AG20443 (cell line): ENCODE measurements at regions not wholly inside any gene's neighbourhood (a gene's known extent, or its start where the extent isn't known, plus 50 kb on each side); places are given as distances from the start of the nearest gene placed in this dataset.

ENCODE experiments used
- DNase-seq: peaks from one replicate; pipeline ENCODE4 v3.0.0; 2012; ENCODE audit warnings: low spot score, mixed read lengths

DNA sequence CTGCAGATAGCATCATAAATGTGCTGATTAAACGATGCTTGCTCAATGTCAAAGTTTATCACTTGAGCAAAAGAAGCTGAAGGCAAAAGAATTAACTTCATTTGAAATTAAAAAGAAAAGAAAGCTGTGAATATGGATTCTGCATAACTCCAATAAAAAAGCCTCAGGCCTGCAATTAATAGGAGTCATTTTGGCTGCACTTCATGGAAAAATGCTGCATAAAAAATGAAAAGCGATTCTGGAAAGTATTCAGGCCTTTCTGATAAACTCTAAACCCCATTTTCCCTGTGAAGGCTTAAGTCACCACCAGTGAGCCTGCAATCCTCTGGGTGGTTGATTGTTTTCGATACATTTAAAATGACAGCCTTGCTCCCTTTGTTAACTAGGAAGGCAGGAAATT lies 1793.4 kb downstream of the SUCLG1 start:
- DNase-seq = no peak

DNA sequence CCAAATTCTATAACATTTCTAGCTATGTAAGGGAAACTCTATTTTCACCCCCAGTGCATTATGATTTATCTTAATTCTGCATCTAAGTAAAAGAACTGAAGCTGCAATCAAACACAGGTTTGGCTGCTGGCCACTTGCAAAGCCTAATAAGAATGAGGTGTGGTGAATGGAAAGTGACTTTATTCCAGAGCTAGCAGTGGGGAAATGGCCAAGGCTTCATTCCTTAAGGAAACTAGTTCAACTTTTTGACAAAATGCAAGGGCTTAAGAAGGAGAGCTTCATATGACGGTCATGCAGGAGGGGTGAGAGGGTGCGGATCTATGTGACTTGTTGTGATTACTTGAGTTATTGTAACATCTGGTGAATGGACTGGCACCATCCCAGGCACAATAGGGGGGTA lies 1802.0 kb downstream of the SUCLG1 start:
- DNase-seq = no peak

DNA sequence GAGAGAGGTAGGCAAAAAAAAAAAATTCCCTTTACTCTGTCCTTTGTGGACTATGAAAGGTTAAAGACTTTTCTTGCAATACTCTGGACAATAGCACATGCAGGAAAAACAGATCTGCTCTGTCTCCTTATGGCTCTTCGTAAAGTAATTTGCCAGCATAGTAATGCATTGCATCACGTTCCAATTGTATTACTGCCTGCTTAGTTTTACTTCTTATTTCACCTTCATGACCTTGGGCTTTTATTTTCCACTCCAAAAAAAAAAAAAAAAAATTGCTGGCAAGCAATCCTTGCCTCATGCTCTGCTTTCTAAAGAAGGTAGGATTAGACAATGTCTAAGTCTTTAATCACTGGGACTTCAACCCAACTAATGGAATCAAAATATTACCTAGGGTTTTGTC lies 1802.7 kb downstream of the SUCLG1 start:
- DNase-seq = no peak

DNA sequence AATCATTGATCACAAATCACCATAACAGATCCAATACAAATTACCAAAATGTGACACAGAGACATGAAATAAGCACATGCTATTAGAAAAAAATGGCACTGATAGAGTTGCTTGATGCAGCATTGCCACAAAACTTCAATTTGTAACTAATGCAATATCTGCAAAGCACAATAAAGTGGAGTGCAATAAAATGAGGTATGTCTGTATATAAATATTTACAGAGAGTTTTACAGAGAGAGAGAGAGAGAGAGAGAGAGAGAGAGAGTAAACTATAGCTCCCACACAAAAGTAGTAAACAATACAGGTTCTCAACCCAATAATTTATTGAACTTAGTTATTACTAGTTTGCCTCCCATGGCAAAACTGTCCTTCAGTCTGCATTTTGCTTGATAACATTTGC lies 1807.0 kb downstream of the SUCLG1 start:
- no peak for DNase-seq

DNA sequence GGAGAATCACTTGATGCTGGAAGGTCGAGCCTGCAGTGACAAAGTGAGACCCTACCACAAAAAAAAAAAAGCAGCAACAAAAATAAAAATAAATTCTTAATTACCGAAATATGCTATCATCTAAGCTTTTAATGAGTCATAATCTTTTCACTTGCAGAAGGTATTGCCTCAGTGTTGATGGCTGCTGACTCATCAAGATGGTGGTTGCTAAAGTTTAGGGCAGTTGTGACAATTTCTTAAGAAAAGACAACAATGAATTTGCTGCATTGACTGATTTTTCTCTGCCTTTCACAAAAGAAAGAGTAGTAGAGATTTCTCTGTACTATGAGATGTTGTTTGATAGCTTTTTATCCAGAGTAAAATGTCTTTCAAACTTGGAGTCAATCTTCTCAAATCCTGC lies 1809.0 kb downstream of the SUCLG1 start:
- DNase-seq = no peak

DNA sequence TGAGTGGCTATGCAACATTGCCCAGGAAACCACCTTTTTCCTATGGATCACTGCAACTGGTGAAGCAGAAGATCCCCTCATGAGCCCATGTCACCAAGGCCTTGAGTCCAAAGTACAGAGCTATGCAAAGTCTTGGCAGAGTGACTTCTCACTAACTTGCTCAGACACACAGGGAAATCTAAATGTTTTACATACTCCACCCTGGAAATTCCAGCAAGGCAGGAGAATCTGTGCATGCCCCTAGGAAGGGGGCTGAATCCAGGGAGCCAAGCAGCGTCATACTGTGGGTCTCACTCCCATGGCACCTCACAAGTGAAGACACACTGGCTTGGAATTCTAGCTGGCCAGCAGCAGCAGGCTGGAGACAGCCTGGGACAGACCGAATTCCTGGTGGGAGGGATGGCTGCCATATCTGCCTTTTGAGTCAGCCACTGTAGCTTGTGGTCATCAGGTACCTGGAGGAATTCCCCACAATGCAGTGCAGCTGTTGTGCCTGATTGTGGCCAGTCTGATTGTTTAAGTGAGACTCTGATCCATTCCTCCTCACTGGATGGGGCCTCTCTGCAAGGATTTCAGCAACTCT lies 1817.4 kb downstream of the SUCLG1 start:
- DNase-seq = no peak

DNA sequence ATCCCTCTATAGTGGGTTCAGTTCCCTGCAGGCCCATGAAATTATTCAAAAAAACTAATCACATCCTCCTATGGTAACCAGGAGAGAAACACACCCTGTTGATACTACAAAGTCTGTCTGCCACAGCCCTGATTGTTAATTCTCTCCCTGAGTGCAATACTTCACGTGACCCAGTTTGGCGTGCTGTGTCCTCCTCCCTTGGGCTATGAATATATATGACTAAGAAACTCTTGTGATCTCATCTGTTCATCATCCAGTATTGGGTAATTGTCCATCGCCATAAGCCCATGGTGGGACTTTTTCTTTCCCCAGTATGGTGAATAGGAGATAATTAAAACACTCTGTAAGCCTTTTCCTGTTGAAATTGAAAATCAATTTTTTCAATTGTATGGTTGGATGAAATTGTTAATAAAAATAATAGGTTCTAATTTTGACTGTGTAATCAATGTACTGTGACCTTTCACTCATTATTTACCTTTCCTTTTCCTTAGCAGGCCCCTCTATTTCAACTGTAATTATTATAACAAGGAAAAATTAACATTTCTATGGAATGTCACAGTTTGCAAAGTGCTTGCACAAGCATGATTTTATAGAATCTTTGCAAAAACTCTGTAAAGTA lies 1822.6 kb downstream of the SUCLG1 start:
- no peak for DNase-seq

DNA sequence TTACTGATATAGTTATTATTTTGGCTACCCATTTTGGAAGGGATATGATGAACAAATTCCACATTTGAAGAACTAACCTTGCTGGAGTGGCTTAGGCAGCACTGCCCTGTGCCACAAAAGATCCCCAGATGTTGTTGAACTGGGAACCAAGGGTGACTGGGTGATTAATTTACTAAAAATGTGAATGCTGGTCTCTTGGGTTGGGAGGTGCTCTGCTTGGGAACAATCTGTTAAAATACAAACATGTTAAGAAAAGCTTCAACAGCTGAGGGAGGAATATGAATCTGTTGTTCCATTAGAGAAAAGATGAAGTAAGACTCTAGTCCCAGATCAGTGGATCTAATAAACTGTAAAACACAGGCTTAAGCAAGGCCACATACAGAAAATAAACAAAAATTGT lies 1860.1 kb downstream of the SUCLG1 start:
- DNase-seq = no peak

DNA sequence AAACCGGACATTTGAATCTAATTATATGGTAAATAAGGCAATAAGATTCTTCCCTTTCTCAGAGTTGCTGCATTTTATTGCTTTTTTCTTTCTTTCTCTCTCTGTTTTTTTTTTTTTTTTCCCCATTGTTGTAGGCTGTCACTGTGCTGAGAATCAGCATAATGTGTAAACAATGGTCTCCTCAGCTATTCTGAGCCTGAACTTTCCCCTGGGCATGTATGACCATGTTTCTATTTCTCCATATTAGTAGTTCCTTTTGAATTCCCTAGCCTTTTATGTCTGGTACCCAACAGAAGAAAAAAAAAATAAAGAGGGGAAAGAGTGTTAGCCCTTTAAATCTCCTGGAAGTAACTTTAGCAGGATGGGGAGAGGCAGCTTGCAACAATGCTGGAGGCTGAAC lies 1862.5 kb downstream of the SUCLG1 start:
- DNase-seq = no peak

DNA sequence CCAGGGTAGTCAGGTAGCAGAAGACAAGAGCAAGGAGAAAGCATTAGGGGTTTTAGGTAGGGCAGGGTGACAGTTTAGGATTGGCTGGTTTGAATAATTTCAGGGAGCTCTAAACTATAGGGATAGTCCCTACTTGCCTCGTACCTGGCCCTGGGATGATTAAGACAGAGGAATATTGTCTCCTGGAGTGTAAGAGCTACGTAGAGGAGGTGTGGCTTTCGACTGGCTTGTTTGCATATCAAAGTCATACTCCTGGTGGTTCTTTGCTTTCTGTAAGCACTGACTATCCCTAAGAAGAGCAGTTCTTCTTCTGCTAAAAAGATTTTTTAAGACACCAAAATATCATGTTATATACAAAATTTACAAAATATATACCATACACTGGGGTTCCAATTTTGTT lies 1867.4 kb downstream of the SUCLG1 start:
- no peak for DNase-seq

DNA sequence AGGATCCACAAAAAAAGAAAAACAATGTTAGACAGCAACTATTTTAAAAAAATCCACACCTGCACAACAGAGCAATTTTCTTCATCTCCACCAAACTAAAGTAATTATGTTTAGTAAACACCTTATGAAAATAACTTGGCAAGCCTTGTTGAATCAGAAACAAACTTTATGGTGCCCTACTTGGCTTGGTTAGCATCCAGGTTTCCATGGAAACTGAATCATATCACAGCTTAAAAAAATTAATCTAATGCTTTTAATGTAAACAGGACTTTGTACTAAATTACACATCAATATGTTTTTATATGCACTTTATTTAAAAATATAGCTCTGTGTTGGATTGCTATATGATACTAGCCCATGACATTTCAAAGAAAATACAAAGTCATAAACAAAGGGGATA lies 1882.4 kb downstream of the SUCLG1 start:
- DNase-seq = no peak

DNA sequence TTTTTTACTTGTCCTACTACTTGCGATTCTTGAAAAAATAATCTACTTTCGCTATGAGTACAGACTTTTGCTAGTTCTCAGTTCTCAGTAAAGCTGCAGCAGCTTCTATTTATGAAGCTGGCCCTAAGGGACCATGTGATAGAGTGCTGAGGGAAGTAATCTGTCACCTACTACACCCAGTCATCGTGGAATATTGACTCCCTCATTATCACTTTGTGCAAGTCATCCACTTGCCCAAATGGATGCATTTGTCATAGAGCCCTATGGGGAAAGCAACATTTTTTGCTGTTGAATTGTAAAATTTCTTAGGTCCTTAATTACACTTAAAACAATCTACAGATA lies 1919.8 kb downstream of the SUCLG1 start:
- DNase-seq = no peak

DNA sequence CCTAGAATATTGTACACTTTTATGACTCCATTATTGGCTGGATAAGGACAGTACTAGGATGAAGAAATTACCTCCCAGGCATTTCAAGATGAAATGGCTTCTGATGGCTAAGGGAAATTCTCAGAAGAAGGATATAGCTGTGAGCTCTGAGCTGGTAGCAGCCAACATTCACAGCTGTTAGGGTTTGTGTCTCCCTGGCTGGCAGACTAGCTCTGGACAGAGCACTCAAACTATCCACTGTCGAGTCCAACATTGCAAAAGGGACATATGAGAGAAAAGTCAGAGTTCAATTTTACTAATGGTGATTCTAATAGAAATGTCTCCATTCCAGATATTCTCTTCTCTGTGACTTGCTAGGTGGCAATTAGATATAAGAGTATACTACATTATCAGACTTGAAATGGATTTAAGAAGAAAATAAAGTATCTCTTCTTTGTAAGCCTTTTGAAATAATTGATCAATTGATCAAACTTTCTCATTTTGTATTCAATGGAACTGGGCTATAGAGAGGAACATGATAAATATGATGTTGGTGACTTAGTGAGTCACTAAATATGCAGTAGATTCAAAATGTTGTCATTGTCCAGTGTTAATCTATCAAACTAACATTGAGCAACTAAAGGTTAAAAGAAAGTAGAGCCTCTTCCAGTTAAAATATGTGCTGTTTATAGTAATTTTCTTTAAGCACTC lies 1920.3 kb downstream of the SUCLG1 start:
- DNase-seq = no peak

DNA sequence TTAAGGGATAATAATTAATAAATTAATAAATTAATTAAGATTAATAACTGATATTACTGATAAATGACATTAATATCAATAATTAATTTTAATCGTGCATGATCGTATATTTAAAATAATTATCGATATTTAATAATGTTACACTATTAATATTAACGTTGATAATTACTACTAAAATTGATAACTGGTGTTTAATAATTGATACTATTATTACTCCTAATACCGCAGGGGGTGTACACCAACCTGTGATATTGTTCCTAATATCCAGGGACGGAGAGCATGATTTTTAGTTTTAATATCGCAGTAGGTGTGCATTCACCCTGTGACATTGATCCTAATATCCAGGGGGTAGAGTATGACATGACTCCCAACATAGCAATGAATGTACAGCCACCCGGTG lies 1930.8 kb downstream of the SUCLG1 start:
- no peak for DNase-seq

DNA sequence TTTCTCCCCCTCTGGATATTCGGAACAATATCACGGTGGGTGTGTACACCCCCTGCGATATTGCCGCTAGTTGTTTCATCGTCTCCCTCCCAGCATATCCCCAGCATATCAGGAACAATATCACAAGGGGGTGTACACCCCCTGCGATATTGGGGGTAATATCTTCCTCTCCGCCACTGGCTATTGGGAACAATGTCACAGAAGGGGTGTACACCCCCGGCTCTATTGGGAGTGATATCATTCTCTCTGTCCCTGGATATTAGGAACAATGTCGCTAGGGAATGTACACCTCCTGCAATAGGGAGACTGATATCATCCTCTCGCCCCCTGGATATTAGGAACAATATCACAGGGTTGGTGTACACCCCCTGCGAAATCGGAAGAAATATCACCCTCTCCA lies 1932.0 kb downstream of the SUCLG1 start:
- DNase-seq = no peak

DNA sequence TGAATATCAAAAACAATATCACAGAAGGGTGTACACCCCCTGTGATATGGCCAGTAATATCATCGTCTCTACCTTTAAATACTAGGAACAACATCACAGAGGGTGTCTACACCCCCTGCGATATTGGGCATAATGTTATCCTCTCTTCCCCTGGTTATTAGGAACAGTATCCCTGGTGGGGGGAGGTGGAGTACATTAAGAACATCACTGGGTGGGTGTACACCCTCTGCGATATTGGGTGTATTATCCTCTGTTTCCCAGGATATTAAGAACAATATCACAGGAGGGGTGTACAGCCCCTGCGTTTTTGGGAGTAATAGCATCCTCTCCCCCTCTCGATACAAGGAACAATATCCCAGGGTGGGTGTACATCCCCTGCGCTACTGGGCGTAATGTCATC lies 1932.8 kb downstream of the SUCLG1 start:
- no peak for DNase-seq

DNA sequence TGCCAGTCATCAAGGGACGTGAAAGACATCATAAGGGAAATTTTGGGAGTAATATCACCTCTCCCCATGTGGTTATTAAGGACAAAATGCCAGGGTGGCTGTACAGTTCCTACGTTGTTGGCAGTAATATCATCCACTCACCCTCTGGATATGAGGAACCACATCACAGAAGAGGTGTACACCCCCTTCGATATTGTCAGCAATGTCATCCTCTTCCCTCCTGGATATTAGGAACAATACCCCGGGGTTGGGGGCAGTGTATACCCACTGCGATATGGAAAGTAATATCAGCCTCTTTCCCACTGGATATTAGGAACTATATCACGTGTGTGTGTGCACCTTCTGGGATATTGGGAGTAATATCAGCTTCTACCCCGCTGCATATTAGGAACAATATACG lies 1933.3 kb downstream of the SUCLG1 start:
- no peak for DNase-seq

DNA sequence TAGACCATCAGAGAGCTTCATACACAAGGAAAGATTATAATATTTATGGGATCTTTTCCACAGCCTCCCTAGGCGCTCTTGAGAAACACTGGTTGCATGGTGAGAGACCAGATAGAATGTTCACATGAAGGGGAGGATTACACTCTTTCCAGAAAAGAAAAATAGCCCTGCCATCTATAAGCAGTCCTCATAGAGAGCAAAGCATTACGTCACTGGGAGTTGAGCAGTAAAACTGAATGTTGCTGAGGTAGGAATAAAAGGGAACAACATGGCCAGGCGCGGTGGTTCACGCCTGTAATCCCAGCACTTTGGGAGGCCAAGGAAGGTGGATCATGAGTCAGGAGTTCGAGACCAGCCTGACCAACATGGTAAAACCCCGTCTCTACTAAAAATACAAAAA lies 1934.3 kb downstream of the SUCLG1 start:
- DNase-seq = no peak

DNA sequence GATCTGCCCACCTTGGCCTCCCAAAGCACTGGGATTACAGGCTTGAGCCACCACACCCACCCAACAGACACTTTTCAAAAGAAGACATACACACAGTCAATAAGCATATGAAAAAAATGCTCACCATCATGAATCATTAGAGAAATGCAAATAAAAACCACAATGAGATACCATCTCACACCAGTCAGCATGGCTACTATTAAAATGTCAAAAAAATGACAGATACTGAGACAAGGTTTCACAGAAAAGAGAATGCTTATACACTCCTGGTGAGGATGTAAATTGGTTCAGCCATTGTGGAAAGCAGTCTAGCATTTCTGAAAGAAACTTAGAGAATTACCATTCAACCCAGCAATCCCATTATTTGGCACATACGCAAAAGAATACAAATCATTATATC lies 1947.2 kb downstream of the SUCLG1 start:
- DNase-seq = no peak

DNA sequence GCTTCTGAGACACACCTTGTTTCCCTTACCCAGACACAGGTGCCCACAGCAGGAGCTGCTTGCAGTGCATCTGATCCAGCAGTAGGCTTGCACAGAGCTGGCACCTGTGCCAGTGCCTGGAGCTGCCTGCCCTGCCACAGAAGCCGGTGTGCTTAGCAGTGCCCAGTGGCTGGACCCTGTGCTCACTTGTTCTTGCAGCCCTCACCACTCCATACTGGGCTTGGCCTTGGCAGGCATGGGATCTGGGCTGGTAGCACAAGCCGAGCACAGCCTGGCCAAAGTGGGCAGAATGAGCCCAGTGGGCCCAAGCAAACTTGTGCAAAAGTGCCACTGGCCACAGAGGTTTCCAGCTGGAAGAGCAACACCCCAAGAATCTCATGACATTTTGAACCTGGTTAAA lies 1950.4 kb downstream of the SUCLG1 start:
- no peak for DNase-seq

DNA sequence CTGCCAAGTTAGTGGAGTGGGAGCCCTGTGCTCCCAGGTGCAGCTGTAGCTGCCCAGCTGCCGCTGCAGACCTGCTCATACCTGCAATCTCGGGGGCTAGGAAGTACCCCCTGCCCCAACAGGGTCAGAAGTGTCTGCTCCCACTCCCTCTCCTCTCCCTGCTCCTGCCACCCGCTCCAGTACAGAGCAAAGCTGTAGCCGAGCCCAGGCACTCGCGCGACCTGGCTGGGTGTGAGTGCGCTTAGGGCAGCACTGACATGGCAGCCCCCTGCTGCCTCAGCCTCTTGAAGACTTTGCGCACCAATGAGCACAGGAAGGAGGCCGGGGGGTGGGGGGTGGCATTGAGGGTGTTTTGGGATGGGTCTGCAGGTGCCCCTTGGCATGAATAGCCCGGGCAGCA lies 1951.4 kb downstream of the SUCLG1 start:
- no peak for DNase-seq

DNA sequence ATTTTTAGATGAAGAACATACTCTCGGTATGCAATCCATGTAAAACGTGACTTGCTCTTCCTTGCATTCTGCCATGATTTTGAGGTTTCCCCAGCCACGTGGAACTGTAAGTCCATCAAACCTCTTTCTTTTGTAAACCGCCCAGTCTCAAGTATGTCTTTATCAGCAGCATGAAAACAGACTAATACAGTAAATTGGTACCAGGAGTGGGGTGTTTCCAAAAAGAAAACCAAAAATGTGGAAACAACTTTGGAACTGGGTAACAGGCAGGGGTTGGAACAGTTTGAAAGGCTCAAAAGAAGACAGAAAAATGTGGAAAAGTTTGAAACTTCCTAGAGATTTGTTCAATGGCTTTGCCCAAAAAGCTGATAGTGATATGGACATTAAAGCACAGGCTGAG lies 1957.9 kb downstream of the SUCLG1 start:
- no peak for DNase-seq

DNA sequence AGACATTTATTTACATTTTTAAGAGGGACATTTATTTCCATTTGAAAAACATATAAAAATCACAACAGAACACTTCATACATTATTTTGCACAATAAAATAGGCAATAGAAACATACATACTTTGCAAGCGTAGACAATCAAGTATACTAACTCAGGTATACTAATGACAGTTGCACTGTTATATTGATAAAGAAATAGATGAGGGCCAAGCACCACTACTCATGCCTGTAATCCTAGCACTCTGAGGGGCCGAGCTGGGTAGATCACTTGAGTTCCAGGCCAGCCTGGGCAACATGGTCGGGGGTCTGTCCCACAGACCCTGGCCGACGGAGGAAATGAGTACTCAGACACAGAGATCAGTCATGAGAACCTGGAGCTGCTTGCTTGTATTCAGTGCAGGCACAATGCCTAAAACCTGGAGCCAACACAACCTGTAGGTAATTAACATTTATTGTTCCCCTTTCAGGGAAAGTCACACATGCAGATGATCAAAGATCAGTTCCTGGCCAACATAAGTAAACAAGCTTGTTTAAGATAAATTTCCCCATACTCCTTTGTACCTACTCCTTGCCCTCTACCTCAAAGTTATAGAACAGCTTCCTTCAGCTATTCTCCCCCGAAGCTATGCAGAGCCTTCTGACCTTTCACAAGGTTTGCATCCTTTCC lies 1960.2 kb downstream of the SUCLG1 start:
- no peak for DNase-seq

DNA sequence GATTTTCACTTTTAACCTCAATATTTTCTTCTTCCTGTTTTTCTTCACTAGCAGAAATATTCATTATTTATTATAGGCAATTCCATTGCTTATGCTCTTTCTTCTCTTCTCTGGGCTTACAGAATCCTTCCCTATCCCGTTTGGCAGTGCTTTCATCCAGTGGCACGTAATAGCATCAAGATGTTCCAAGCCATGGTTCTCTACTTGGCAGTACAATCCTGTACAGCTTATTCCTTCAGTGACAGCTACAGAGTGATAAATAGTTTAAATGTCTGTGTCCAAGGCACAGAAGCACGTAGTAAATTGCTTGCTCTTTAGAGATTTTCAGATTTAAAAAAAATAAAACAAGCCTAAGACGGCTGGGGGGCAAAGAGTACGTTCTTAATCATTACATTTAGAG lies 1964.3 kb downstream of the SUCLG1 start:
- no peak for DNase-seq
